HG03469 (cell line): ENCODE measurements at regions not wholly inside any gene's neighbourhood (a gene's known extent, or its start where the extent isn't known, plus 50 kb on each side); places are given as distances from the start of the nearest gene placed in this dataset.

ENCODE experiments used
- ATAC-seq: cut with Tn5 transposase; IDR thresholded peaks from one replicate; pipeline ENCODE4 v1.9.1; 2021; ENCODE audit warnings: mild to moderate bottlenecking, moderate library complexity, moderate number of reproducible peaks; ENCODE audit not compliant: unreplicated experiment

- ATAC-seq: no peak
Measured at GRCh38 chr17:79457376-79457775, 153.5 kb downstream of the RBFOX3 start.

- no peak for ATAC-seq
Measured at GRCh38 chr17:79455636-79456035, 155.2 kb downstream of the RBFOX3 start.

- no peak for ATAC-seq
Measured at GRCh38 chr17:79454826-79455225, 156.0 kb downstream of the RBFOX3 start.

GRCh38 chr17:79453481-79453880 is 157.4 kb downstream of the RBFOX3 start:
- ATAC-seq: no peak

GRCh38 chr17:79452706-79453105 is 158.1 kb downstream of the RBFOX3 start:
- ATAC-seq: no peak

GRCh38 chr17:79451167-79451566 is 159.7 kb downstream of the RBFOX3 start:
- no peak for ATAC-seq

GRCh38 chr17:79446399-79447009 is 164.3 kb downstream of the RBFOX3 start:
- ATAC-seq: no peak

- no peak for ATAC-seq
Measured at GRCh38 chr17:79444198-79444597, 166.7 kb downstream of the RBFOX3 start.

- ATAC-seq: no peak
Measured at GRCh38 chr17:79443026-79443425, 167.8 kb downstream of the RBFOX3 start.

- no peak for ATAC-seq
Measured at GRCh38 chr17:79441356-79442160, 169.3 kb downstream of the RBFOX3 start.

- no peak for ATAC-seq
Measured at GRCh38 chr17:79440251-79440650, 170.6 kb downstream of the RBFOX3 start.

GRCh38 chr17:79439493-79439892 is 171.4 kb downstream of the RBFOX3 start:
- ATAC-seq: no peak

GRCh38 chr17:79438546-79439334 is 172.1 kb downstream of the RBFOX3 start:
- ATAC-seq: no peak

GRCh38 chr17:79438058-79438457 is 172.8 kb downstream of the RBFOX3 start:
- ATAC-seq: no peak

GRCh38 chr17:79437081-79437480 is 173.8 kb downstream of the RBFOX3 start:
- no peak for ATAC-seq

- no peak for ATAC-seq
Measured at GRCh38 chr17:79435962-79436361, 174.9 kb downstream of the RBFOX3 start.

- no peak for ATAC-seq
Measured at GRCh38 chr17:79435296-79435695, 175.6 kb downstream of the RBFOX3 start.

- ATAC-seq: no peak
Measured at GRCh38 chr17:79434215-79434614, 176.6 kb downstream of the RBFOX3 start.

- ATAC-seq: no peak
Measured at GRCh38 chr17:79433379-79433778, 177.5 kb downstream of the RBFOX3 start.

GRCh38 chr17:79431175-79431574 is 179.7 kb downstream of the RBFOX3 start:
- no peak for ATAC-seq

GRCh38 chr17:79429864-79430494 is 180.9 kb downstream of the RBFOX3 start:
- ATAC-seq: no peak
